SHP77 treated with DMSO at 0.1 percent for 48 hours (cell line): ENCODE measurements at regions not wholly inside any gene's neighbourhood (a gene's known extent, or its start where the extent isn't known, plus 50 kb on each side); places are given as distances from the start of the nearest gene placed in this dataset.

ENCODE experiments used
- DNase-seq: peaks from one replicate; lab custom pipeline; 2025; lab: John Stamatoyannopoulos, UW

GRCh38 chr7:89618274-89618673, 536.0 kb upstream of the STEAP1 start:
- DNase-seq, result no peak

- no peak for DNase-seq
Measured at GRCh38 chr7:89621925-89622641, 532.2 kb upstream of the STEAP1 start.

GRCh38 chr7:89623018-89623672, 531.1 kb upstream of the STEAP1 start:
- peak; percentile 65 for DNase-seq

GRCh38 chr7:89624155-89624554, 530.1 kb upstream of the STEAP1 start:
- DNase-seq, result peak; percentile 31

- no peak for DNase-seq
Measured at GRCh38 chr7:89648509-89648908, 505.8 kb upstream of the STEAP1 start.

- DNase-seq, result no peak
Measured at GRCh38 chr7:89655946-89656345, 498.3 kb upstream of the STEAP1 start.

- no peak for DNase-seq
Measured at GRCh38 chr7:89661876-89662275, 492.4 kb upstream of the STEAP1 start.

- DNase-seq, result no peak
Measured at GRCh38 chr7:89666136-89666835, 488.0 kb upstream of the STEAP1 start.

GRCh38 chr7:89680161-89680560, 474.1 kb upstream of the STEAP1 start:
- no peak for DNase-seq

GRCh38 chr7:89681448-89681847, 472.8 kb upstream of the STEAP1 start:
- no peak for DNase-seq

- no peak for DNase-seq
Measured at GRCh38 chr7:89685287-89685686, 469.0 kb upstream of the STEAP1 start.

- DNase-seq, result no peak
Measured at GRCh38 chr7:89687211-89687610, 467.1 kb upstream of the STEAP1 start.

GRCh38 chr7:89695241-89695640, 459.0 kb upstream of the STEAP1 start:
- no peak for DNase-seq

- no peak for DNase-seq
Measured at GRCh38 chr7:89714131-89714530, 440.1 kb upstream of the STEAP1 start.

GRCh38 chr7:89718941-89719340, 435.3 kb upstream of the STEAP1 start:
- DNase-seq, result peak; percentile 7

GRCh38 chr7:89728481-89728880, 425.8 kb upstream of the STEAP1 start:
- DNase-seq, result no peak

GRCh38 chr7:89731751-89732445, 422.4 kb upstream of the STEAP1 start:
- no peak for DNase-seq

- DNase-seq, result no peak
Measured at GRCh38 chr7:89738549-89738948, 415.7 kb upstream of the STEAP1 start.

- no peak for DNase-seq
Measured at GRCh38 chr7:89757910-89758309, 396.4 kb upstream of the STEAP1 start.

- no peak for DNase-seq
Measured at GRCh38 chr7:89760690-89761089, 393.6 kb upstream of the STEAP1 start.

- no peak for DNase-seq
Measured at GRCh38 chr7:89761173-89761572, 393.1 kb upstream of the STEAP1 start.

- no peak for DNase-seq
Measured at GRCh38 chr7:89770161-89770560, 384.1 kb upstream of the STEAP1 start.
